ENCODE measurements at regions not wholly inside any gene's neighbourhood (a gene's known extent, or its start where the extent isn't known, plus 50 kb on each side); places are given as distances from the start of the nearest gene placed in this dataset.

DNA sequence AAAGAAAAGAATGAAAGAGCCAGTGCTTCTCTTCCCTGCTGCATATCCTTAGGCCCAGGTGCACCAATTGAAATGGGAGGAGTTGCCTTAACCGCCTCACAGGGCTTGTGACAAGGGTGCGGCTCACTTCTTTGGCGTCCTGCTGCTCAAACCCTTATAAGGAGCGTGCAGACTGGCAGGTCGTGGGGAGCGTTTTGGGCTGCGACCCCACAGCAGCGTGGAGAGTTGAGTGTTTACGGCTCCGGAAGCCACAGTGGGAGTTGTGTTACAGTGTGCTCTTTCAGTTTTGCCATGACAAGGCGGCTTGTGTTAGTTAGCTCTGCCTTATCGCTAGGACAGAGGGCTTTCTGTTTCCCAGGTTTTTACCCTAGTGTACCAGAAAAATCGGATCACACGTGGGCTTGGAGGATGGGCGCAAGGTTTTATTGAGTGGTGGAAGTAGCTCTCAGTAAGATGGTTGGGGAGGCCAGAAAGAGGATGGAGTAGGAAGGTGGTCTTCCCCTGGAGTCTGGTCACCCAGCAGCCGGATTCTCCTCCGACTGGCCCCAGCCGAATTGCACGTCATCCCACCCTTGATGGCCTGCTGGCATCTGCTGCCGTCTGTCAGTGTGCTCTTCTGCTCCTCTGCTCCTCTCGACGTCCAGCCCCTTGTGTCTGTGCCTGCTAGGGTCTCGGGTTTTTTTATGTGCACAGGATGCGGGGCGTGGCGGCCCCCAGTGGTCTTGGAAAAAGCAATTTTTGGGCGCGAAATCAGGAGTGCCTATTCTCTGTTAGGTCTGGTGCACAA, 718.9 kb downstream of the ARAP2 start:
- Histone ChIP-seq H3K27ac (ENCODE audit: low read depth, low read length) (no peak overlapping the region), H3K79me2 (ENCODE audit: control insufficient read depth in 1 of 2, insufficient read depth in 2 of 2, low read length in 2 of 2) (no peaks in the 10 kb centered on the region), H4K91ac (replicated peaks; ENCODE audit: insufficient read length, low read length) (no peak overlapping the region), H2BK120ac (replicated peaks; ENCODE audit: low read depth, low read length) (no peak overlapping the region), H3K79me1 (ENCODE audit: low read depth, low read length) (no peaks in the 10 kb centered on the region), H4K20me1 (replicated peaks in 1 of 2; ENCODE audit: control insufficient read depth in 1 of 2, insufficient read depth in 2 of 2, low read length in 2 of 2) (no peaks in the 10 kb centered on the region), H3K23ac (ENCODE audit: insufficient read length) (no peak overlapping the region), H3K4me3 (ENCODE audit: extremely low read depth in 1 of 4, insufficient read depth in 2 of 4, low read depth in 3 of 4, low read length in 4 of 4) (peak overlapping the region in 1 of 4 experiments; percentile 4; a peak in 2 of 8 replicates), H2AFZ (ENCODE audit: low read length) (peak overlapping the region; percentile 98), H4K5ac (ENCODE audit: insufficient read length, low read depth, low read length) (no peak overlapping the region), H3K56ac (replicated peaks; ENCODE audit: insufficient read length, low read depth, low read length) (no peak overlapping the region), H3K4me1 (replicated peaks in 1 of 4; ENCODE audit: control insufficient read depth in 3 of 4, insufficient read depth in 4 of 4, low read length in 3 of 4) (peaks cover 0 to 12% (median 5%) of the 10 kb centered on the region in 4 experiments; a peak in 5 of 7 replicates), H3K27me3 (replicated peaks in 1 of 4; ENCODE audit: control insufficient read depth in 3 of 4, extremely low read depth in 1 of 4, insufficient read depth in 3 of 4, low read length in 3 of 4) (no peaks in the 10 kb centered on the region), H3K4ac (replicated peaks; ENCODE audit: insufficient read length, low read depth, low read length) (no peak overlapping the region), H2BK15ac (ENCODE audit: low read length) (no peak overlapping the region), H2AK5ac (ENCODE audit: low read depth, low read length) (no peak overlapping the region), H4K8ac (ENCODE audit: extremely low read depth, insufficient read depth, low read length) (peak overlapping the region; percentile 76), H3K23me2 (ENCODE audit: low read depth, low read length) (no peaks in the 10 kb centered on the region), H3K14ac (ENCODE audit: insufficient read length) (no peak overlapping the region), H3K9me3 (ENCODE audit: insufficient read depth in 2 of 2, low read depth in 1 of 2, low read length in 1 of 2) (no peaks in the 10 kb centered on the region), H3K4me2 (ENCODE audit: insufficient read depth in 1 of 2, low read depth in 2 of 2, low read length in 2 of 2) (peak overlapping the region; percentile 37 to 68; a peak in 3 of 4 replicates), H2BK5ac (ENCODE audit: low read depth, low read length) (no peak overlapping the region), H3K18ac (ENCODE audit: extremely low read depth, low read length) (no peak overlapping the region; the same call in 1 of the 2 replicates), H2BK20ac (ENCODE audit: low read length) (no peak overlapping the region), H2BK12ac (ENCODE audit: low read depth, low read length) (no peak overlapping the region), H3K36me3 (ENCODE audit: control insufficient read depth in 2 of 4, insufficient read depth in 4 of 4, low read length in 3 of 4) (no peaks in the 10 kb centered on the region), H3K9ac (replicated peaks in 1 of 4; ENCODE audit: extremely low read depth in 1 of 4, low read depth in 3 of 4, low read length in 3 of 4) (no peak overlapping the region)
- POLR2A ChIA-PET (ENCODE audit: partially characterized antibody), result no interaction called here
- CTCF ChIA-PET (ENCODE audit: partially characterized antibody), result interaction anchor here (1.0 to 1.2 kb wide), 2 partner anchors 16 kb away, joined by 3 read pairs; no protein-coding TSS in a partner anchor
- no peak for FAIRE-seq
- peak in 1 of 2 experiments; percentile 46 for DNase-seq (ENCODE audit: low read depth in 1 of 2, low spot score in 2 of 2)
- 75% methylated on average over 27 of the region's 28 CpGs; no CpG with 5 or more reads in 1 of the 2 experiments for WGBS, 2 experiments (ENCODE audit: extremely low coverage in 1 of 2, insufficient coverage in 1 of 2, insufficient read length in 1 of 2, insufficient replicate concordance in 2 of 2, low coverage in 1 of 2, low lambda C conversion rate in 2 of 2, missing lambda C conversion rate in 1 of 2)
- TF ChIP-seq, protein P1, sequence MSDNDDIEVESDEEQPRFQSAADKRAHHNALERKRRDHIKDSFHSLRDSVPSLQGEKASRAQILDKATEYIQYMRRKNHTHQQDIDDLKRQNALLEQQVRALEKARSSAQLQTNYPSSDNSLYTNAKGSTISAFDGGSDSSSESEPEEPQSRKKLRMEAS (IDR thresholded peaks at IDR 0.05), result no peak
- TF ChIP-seq PHF8 (conservative IDR thresholded peaks at IDR 0.05; ENCODE audit: low read depth, low read length), result no peak
- TF ChIP-seq CREB1 (IDR thresholded peaks at IDR 0.05), result no peak
- no peak for TF ChIP-seq SUZ12 (IDR thresholded peaks at IDR 0.05; ENCODE audit: low read length)
- TF ChIP-seq, protein P2, sequence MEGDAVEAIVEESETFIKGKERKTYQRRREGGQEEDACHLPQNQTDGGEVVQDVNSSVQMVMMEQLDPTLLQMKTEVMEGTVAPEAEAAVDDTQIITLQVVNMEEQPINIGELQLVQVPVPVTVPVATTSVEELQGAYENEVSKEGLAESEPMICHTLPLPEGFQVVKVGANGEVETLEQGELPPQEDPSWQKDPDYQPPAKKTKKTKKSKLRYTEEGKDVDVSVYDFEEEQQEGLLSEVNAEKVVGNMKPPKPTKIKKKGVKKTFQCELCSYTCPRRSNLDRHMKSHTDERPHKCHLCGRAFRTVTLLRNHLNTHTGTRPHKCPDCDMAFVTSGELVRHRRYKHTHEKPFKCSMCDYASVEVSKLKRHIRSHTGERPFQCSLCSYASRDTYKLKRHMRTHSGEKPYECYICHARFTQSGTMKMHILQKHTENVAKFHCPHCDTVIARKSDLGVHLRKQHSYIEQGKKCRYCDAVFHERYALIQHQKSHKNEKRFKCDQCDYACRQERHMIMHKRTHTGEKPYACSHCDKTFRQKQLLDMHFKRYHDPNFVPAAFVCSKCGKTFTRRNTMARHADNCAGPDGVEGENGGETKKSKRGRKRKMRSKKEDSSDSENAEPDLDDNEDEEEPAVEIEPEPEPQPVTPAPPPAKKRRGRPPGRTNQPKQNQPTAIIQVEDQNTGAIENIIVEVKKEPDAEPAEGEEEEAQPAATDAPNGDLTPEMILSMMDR (IDR thresholded peaks at IDR 0.05; ENCODE audit: control extremely low read depth in 1 of 3, insufficient read depth in 1 of 3, low read depth in 1 of 3, low read length in 3 of 3), result peak in 1 of 3 experiments; percentile 13; a peak in 1 of 4 replicates
- peak; percentile 77 for TF ChIP-seq SRF (IDR thresholded peaks at IDR 0.05; ENCODE audit: low read depth, low read length)
- TF ChIP-seq RAD21 (IDR thresholded peaks at IDR 0.05 in 1 of 2, conservative IDR thresholded peaks at IDR 0.05 in 1 of 2; ENCODE audit: low read depth in 2 of 2, low read length in 2 of 2), result 0 out of 4 replicates have a peak, but pooled peaks of 1 of the 2 experiments have one; percentile 7
- no peak for TF ChIP-seq POLR2A (IDR thresholded peaks at IDR 0.05; ENCODE audit: control extremely low read depth in 1 of 2, low read depth in 2 of 2, low read length in 2 of 2)
- TF ChIP-seq TAF7 (optimal IDR thresholded peaks at IDR 0.05; ENCODE audit: borderline replicate concordance, low read depth, low read length), result no peak
